Left lung (tissue), 4 donors: ENCODE measurements at regions not wholly inside any gene's neighbourhood (a gene's known extent, or its start where the extent isn't known, plus 50 kb on each side); places are given as distances from the start of the nearest gene placed in this dataset.

Source experiments
- ATAC-seq: fragments of 200-7000 bp; cut with Tn5 transposase; one replicate; pipeline ENCODE4 v1.9.1; 2020; ENCODE audit warnings: moderate library complexity
- DNase-seq, 4 donors: peaks; one replicate each; pipeline ENCODE4 v3.0.0-alpha.2; 2013 to 2020
- H3K27ac ChIP-seq, 2 donors: fragments of 200-600 bp; sonication (generic) in 1 of 2; one replicate each; pipeline versions ENCODE4 v1.5.0 to v1.8.0; 2020 to 2021
- H3K27me3 ChIP-seq, 2 donors: fragments of 200-600 bp; sonication (generic) in 1 of 2; one replicate each; pipeline versions ENCODE4 v1.5.0 to v1.8.0; 2020 to 2021
- H3K36me3 ChIP-seq, 2 donors: fragments of 200-600 bp; sonication (generic) in 1 of 2; one replicate each; pipeline versions ENCODE4 v1.5.0 to v1.8.0; 2020 to 2021
- H3K4me1 ChIP-seq, 2 donors: fragments of 200-600 bp; one replicate each; pipeline ENCODE4 v1.8.0; 2021
- H3K4me3 ChIP-seq, 2 donors: fragments of 200-600 bp; sonication (generic) in 1 of 2; one replicate each; pipeline versions ENCODE4 v1.5.0 to v1.8.0; 2020 to 2021; ENCODE audit warnings: mild to moderate bottlenecking in 1 of 2
- H3K9me3 ChIP-seq, 2 donors: fragments of 200-600 bp; sonication (generic) in 1 of 2; one replicate each; pipeline versions ENCODE4 v1.5.0 to v1.8.0; 2020 to 2021
- intact Hi-C, 2 donors: fragments of 100-400 bp; cut with DNase I; formaldehyde crosslinking; loops; one replicate each; pipeline versions ENCODE4 v1.11.2 to v1.14.2; 2022
- TF ChIP-seq, protein P1 (sequence below), 2 donors: fragments of 200-600 bp; sonication (generic) in 1 of 2; IDR thresholded peaks; one replicate each; pipeline versions ENCODE4 v1.5.0 to v1.8.0; 2021; ENCODE audit warnings: antibody characterized with exemption in 2 of 2
- donor health status: DM: no; HTN: yes; CAD: no.
- donor health status: DM: no; HTN: no; CAD: no.

DNA sequence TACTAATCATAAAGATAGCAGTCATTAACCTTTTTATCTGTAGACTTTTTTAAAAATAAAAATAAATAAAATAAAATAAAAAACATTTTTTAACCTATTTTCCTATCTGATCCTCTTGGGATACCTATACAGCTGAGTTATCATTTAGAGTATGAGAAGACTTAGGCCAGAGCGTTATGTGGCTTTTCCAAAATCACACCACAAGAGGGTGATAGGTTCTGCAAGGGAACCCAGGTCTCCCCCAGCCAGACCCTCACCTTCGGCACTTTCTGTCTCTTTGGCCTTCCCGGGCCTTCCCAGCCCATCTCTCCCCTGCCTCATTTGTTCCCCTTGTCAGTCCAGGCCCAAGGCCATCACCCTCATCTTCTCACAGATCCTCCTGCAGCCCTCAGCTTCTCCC, 311.7 kb downstream of the SMAD2 start:
- DNase-seq (no peak), ATAC-seq (no peak)
- H3K36me3 ChIP-seq, result no peaks in the 10 kb centered on the region
- no peaks in the 10 kb centered on the region for H3K9me3 ChIP-seq
- intact Hi-C loops, result no loop called here
- H3K27me3 ChIP-seq, result no peaks in the 10 kb centered on the region
- no peaks in the 10 kb centered on the region for H3K4me1 ChIP-seq
- TF ChIP-seq, protein P1, sequence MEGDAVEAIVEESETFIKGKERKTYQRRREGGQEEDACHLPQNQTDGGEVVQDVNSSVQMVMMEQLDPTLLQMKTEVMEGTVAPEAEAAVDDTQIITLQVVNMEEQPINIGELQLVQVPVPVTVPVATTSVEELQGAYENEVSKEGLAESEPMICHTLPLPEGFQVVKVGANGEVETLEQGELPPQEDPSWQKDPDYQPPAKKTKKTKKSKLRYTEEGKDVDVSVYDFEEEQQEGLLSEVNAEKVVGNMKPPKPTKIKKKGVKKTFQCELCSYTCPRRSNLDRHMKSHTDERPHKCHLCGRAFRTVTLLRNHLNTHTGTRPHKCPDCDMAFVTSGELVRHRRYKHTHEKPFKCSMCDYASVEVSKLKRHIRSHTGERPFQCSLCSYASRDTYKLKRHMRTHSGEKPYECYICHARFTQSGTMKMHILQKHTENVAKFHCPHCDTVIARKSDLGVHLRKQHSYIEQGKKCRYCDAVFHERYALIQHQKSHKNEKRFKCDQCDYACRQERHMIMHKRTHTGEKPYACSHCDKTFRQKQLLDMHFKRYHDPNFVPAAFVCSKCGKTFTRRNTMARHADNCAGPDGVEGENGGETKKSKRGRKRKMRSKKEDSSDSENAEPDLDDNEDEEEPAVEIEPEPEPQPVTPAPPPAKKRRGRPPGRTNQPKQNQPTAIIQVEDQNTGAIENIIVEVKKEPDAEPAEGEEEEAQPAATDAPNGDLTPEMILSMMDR (IDR thresholded peaks at IDR 0.05), result no peak
- H3K27ac ChIP-seq, result no peak overlapping the region
- no peak overlapping the region for H3K4me3 ChIP-seq

DNA sequence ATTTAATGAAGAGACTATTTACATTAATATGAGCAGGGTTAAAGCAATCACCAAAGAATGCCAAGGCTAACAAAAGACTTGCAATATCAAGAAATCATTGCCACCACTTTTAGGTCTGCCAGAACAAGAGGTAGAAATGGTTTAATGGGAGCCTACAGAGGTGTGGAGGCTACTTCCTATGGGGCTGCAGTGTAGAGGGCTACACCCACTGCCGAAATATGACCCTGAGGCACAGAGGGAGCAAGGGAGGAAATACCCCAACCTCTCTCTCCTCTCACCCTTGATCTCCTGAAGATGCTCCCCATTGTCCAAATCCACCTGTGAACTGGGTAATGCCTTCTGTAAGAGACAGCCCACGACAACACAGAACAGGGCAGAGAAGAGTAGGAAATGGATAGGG, 315.4 kb downstream of the SMAD2 start:
- TF ChIP-seq, protein P1 (IDR thresholded peaks at IDR 0.05), result no peak
- ATAC-seq (no peak), DNase-seq (no peak)
- no peaks in the 10 kb centered on the region for H3K36me3 ChIP-seq
- no peaks in the 10 kb centered on the region for H3K27me3 ChIP-seq
- no peak overlapping the region for H3K27ac ChIP-seq
- no peak overlapping the region for H3K4me3 ChIP-seq
- peaks cover 0 to 5% of the 10 kb centered on the region in 2 donors for H3K9me3 ChIP-seq
- H3K4me1 ChIP-seq, result no peaks in the 10 kb centered on the region
- intact Hi-C loops, result no loop called here

DNA sequence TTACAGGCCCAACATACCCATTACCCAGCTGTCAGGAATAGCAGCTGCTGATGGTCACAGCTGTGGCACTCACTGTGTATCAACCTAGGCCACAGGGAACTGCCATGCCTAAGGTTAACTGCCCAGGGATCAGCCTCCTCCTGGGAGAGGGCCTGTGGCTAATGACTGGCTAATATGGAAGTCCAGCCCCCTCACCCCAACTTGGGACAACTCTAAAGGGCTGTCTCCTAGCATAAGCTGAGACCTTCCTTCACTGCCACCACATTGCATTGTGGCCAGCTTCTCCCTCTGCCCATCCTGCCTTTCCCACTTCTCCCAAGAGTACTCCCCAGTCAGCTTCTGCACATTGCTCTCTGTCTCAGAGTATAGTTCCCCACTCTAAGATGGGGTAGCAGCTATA, 316.5 kb downstream of the SMAD2 start:
- intact Hi-C loops, result no loop called here
- H3K27me3 ChIP-seq, result no peaks in the 10 kb centered on the region
- H3K4me3 ChIP-seq, result no peak overlapping the region
- DNase-seq (no peak), ATAC-seq (no peak)
- peaks cover 0 to 5% of the 10 kb centered on the region in 2 donors for H3K9me3 ChIP-seq
- H3K4me1 ChIP-seq, result no peaks in the 10 kb centered on the region
- TF ChIP-seq, protein P1 (IDR thresholded peaks at IDR 0.05), result no peak
- no peak overlapping the region for H3K27ac ChIP-seq
- H3K36me3 ChIP-seq, result no peaks in the 10 kb centered on the region

DNA sequence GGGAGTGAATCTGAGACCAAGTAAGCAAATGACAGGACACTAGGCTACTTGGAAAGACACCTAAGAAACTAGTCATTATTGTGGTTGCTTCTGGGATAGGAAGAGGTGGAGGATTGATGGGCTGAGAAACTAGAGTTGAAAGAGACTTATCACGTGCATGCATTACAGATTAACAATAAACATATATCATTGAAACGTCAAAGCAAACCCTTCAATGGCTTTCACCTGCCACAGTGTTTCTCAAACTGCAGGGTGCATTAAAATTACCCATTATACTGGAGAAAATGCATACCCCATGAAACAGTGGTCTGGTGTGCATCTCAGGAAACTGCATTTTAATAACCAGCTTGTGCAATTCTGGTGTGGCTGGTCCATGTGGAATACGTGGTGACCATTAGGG, 318.8 kb downstream of the SMAD2 start:
- Histone ChIP-seq H3K4me1 (no peaks in the 10 kb centered on the region), H3K27me3 (no peaks in the 10 kb centered on the region), H3K9me3 (peaks cover 0 to 5% of the 10 kb centered on the region in 2 donors), H3K4me3 (no peak overlapping the region), H3K27ac (no peak overlapping the region), H3K36me3 (no peaks in the 10 kb centered on the region)
- ATAC-seq (no peak), DNase-seq (no peak)
- intact Hi-C loops, result no loop called here
- TF ChIP-seq, protein P1 (IDR thresholded peaks at IDR 0.05), result no peak

DNA sequence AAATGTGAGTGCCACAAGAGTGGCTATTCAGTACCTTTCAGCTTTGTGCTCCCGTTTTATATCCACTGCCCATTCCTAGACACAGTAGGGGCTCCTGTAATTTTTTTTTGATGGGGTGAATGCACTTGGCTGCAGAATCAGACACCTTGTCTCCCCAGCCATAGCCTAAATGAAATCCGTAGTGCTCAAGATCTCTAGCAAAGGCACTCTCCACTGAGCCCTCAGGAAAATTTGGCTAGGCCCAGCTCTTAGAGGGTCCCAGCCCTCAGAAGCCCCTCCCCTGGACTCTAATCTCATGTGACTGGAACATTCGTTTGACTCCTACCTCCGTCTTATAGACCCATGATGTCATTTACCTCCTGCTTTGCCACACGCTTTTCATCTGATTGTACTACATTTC, 323.9 kb downstream of the SMAD2 start:
- Histone ChIP-seq H3K27ac (no peak overlapping the region), H3K4me3 (no peak overlapping the region), H3K27me3 (no peaks in the 10 kb centered on the region), H3K4me1 (no peaks in the 10 kb centered on the region), H3K36me3 (no peaks in the 10 kb centered on the region), H3K9me3 (peaks cover 0 to 5% of the 10 kb centered on the region in 2 donors)
- TF ChIP-seq, protein P1 (IDR thresholded peaks at IDR 0.05), result no peak
- intact Hi-C loops, result no loop called here
- ATAC-seq (no peak), DNase-seq (no peak)
